Brain microvascular endothelial cell (primary cell): ENCODE measurements at regions not wholly inside any gene's neighbourhood (a gene's known extent, or its start where the extent isn't known, plus 50 kb on each side); places are given as distances from the start of the nearest gene placed in this dataset.

ENCODE experiments used
- DNase-seq: peaks from one replicate; pipeline ENCODE4 v3.0.0-alpha.2; 2020
- H3K27ac ChIP-seq: fragments of 250-450 bp; sonication (Bioruptor Pico); 2 replicates; pipeline ENCODE4 v1.5.1; 2020; ENCODE audit warnings: mild to moderate bottlenecking, moderate library complexity
- H3K27me3 ChIP-seq: fragments of 250-450 bp; sonication (Bioruptor Pico); replicated peaks from 2 replicates; pipeline ENCODE4 v1.5.1; 2020; ENCODE audit warnings: mild to moderate bottlenecking
- H3K36me3 ChIP-seq: fragments of 250-450 bp; sonication (Bioruptor Pico); replicated peaks from 2 replicates; pipeline ENCODE4 v1.5.1; 2020; ENCODE audit warnings: mild to moderate bottlenecking
- H3K4me3 ChIP-seq: 2 replicates; pipeline ENCODE4 v1.5.1; 2011; ENCODE audit warnings: low read depth, mild to moderate bottlenecking, control low read depth, low read length, moderate library complexity
- in situ Hi-C: cut with HindIII; loops from 2 replicates; pipeline ENCODE4 v1.10.0; 2017; ENCODE audit warnings: low sequenced_read_pairs, low pct_ligation_motif_present
- TF ChIP-seq, protein P1 (sequence below): IDR thresholded peaks from 2 replicates; pipeline ENCODE4 v1.5.1; 2011; ENCODE audit warnings: low read depth, mild to moderate bottlenecking, moderate library complexity, low read length, control low read depth, inconsistent platforms; ENCODE audit errors: missing control alignments

DNA sequence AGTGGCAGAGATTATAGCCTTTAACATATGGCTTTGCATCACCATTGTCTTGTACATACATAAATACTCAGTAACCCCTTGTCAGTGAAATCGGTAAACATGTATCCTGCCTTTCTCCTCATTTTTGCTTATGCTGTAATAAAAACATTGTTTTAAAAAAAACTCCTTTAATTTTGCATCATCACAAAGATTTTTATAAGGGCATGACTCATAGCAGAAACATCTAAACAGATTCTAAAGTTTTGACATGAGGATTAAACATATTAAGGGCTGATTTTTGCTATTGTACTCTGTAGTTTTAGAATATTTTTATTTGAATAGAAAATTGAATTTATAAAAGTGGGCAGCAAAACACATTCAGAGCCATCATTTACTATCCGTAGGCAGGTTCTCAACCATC, 275.9 kb downstream of the ZIC4 start:
- DNase-seq = no peak
- TF ChIP-seq, protein P1, sequence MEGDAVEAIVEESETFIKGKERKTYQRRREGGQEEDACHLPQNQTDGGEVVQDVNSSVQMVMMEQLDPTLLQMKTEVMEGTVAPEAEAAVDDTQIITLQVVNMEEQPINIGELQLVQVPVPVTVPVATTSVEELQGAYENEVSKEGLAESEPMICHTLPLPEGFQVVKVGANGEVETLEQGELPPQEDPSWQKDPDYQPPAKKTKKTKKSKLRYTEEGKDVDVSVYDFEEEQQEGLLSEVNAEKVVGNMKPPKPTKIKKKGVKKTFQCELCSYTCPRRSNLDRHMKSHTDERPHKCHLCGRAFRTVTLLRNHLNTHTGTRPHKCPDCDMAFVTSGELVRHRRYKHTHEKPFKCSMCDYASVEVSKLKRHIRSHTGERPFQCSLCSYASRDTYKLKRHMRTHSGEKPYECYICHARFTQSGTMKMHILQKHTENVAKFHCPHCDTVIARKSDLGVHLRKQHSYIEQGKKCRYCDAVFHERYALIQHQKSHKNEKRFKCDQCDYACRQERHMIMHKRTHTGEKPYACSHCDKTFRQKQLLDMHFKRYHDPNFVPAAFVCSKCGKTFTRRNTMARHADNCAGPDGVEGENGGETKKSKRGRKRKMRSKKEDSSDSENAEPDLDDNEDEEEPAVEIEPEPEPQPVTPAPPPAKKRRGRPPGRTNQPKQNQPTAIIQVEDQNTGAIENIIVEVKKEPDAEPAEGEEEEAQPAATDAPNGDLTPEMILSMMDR = no peak
- H3K27ac ChIP-seq = no peak overlapping the region
- H3K4me3 ChIP-seq = no peak overlapping the region
- in situ Hi-C loops = no loop called here
- no peaks in the 10 kb centered on the region for H3K27me3 ChIP-seq
- H3K36me3 ChIP-seq = no peaks in the 10 kb centered on the region

DNA sequence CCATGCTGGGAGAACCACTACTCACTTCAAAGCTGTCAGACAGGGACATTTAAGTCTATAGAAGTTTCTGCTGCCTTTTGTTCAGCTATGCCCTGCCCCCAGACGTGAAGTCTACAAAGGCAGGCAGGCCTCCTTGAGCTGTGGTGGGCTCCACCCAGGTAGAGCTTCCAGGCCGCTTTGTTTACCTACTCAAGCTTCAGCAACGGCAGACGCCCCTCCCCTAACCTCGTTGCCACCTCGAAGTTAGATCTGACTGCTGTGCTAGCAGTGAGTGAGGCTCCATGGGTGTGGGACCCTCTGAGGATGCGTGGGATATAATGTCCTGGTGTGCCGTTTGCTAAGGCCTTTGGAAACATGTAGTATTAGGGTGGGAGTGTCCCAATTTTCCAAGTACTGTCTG, 276.7 kb downstream of the ZIC4 start:
- H3K27me3 ChIP-seq = no peaks in the 10 kb centered on the region
- in situ Hi-C loops = no loop called here
- no peak for DNase-seq
- TF ChIP-seq, protein P1 = no peak
- H3K36me3 ChIP-seq = no peaks in the 10 kb centered on the region
- H3K27ac ChIP-seq = no peak overlapping the region
- H3K4me3 ChIP-seq = no peak overlapping the region

DNA sequence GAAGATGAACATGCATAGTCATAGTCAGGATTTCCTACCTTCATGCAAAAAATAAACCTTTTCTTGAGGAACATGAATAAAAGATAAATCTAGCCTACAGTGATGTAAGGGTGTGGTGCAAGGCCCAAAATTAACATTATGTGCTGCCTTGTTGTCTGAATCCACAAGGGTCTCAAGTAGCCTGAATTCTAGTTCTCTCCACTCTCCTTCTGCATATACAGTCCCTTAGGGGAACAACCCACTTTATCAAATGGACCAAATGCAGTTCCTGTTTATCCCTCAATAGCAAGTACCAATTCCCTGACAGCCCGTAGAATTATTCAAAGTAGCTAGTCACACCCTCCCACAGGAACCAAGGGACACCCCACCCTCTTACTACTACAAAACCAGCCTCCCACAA, 284.0 kb downstream of the ZIC4 start:
- in situ Hi-C loops = no loop called here
- H3K36me3 ChIP-seq = no peaks in the 10 kb centered on the region
- no peak overlapping the region for H3K27ac ChIP-seq
- TF ChIP-seq, protein P1 = no peak
- H3K4me3 ChIP-seq = no peak overlapping the region
- no peak for DNase-seq
- H3K27me3 ChIP-seq = no peaks in the 10 kb centered on the region

DNA sequence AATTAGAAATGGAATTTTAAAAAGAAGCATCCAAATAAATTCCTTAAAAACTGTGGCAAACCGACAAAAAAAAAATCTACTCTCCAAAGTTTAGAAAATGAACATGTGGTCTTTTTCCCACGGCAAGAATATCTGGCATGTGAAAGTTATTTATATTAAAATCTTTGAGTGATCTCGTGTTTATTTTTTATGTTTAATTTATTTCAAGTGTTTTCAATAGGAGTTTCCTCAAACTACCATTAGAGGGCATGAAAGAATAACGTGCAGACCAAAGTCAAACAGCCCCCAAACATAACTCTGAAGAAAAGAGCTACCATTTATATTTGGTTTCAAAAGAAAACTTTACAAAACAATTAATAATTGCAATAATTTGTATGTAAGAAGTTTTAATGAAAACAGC, 286.4 kb downstream of the ZIC4 start:
- in situ Hi-C loops = no loop called here
- Histone ChIP-seq H3K36me3 (no peaks in the 10 kb centered on the region), H3K27ac (no peak overlapping the region), H3K27me3 (no peaks in the 10 kb centered on the region), H3K4me3 (no peak overlapping the region)
- DNase-seq = no peak
- TF ChIP-seq, protein P1 = peak; percentile 56

DNA sequence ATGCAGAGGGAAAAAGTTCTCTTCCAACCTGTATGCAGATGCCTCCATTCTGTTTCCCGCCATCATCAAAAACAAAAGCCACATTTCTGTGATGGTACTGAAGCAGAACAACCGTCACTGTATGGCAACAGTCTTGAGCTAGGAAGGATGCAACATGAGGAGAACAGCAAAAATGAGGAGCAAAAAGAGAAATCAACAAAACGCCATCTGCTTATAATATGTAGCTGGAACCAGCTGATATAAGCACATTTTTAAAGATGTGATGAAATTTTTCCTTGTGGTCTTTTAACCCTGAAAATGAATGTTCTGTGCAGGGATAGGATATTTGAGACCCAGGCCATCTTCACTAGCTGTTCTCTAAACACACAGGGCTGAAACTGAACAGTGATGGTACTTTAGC, 287.0 kb downstream of the ZIC4 start:
- TF ChIP-seq, protein P1 = no peak
- H3K36me3 ChIP-seq = no peaks in the 10 kb centered on the region
- in situ Hi-C loops = no loop called here
- DNase-seq = no peak
- H3K27me3 ChIP-seq = no peaks in the 10 kb centered on the region
- H3K4me3 ChIP-seq = no peak overlapping the region
- H3K27ac ChIP-seq = no peak overlapping the region

DNA sequence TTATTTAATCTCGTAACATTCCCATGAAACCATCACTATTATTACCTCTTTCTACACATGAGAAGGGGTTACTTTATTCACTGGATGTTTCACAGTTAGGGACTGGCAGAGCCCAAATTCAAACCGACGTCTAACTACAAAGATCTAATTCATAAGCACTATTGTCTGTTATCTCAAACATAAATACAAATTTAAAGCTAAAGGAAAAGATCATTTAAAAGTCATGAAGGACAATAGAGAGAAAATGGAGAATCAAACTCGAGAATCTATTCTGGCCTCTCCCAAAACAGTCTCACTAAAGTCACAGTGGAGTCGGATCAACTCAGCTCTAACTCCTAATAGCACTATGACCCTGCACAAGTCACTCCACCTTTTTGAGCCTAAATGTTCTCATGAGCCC, 287.7 kb downstream of the ZIC4 start:
- no peak overlapping the region for H3K27ac ChIP-seq
- H3K27me3 ChIP-seq = no peaks in the 10 kb centered on the region
- H3K36me3 ChIP-seq = no peaks in the 10 kb centered on the region
- TF ChIP-seq, protein P1 = no peak
- in situ Hi-C loops = no loop called here
- H3K4me3 ChIP-seq = no peak overlapping the region
- no peak for DNase-seq
